ENCODE measurements at regions not wholly inside any gene's neighbourhood (a gene's known extent, or its start where the extent isn't known, plus 50 kb on each side); places are given as distances from the start of the nearest gene placed in this dataset.

- Mint-ChIP-seq H3K27me3 (ENCODE audit: low read depth in 3 of 3) (peaks cover 0 to 4% (median 1%) of the 10 kb centered on the region in 3 donors), H3K4me1 (peaks cover 0 to 6% of the 10 kb centered on the region in 2 donors), H3K27ac (no peak overlapping the region), H3K9me3 (peaks cover 0 to 6% (median 0%) of the 10 kb centered on the region in 6 donors), H3K4me3 (no peak overlapping the region), H3K36me3 (peaks cover 0 to 11% (median 4%) of the 10 kb centered on the region in 3 donors)
- no peak for DNase-seq
These were observed 1237.8 kb downstream of the SLITRK5 start for GRCh38 chr13:88908961-88909441.

DNA sequence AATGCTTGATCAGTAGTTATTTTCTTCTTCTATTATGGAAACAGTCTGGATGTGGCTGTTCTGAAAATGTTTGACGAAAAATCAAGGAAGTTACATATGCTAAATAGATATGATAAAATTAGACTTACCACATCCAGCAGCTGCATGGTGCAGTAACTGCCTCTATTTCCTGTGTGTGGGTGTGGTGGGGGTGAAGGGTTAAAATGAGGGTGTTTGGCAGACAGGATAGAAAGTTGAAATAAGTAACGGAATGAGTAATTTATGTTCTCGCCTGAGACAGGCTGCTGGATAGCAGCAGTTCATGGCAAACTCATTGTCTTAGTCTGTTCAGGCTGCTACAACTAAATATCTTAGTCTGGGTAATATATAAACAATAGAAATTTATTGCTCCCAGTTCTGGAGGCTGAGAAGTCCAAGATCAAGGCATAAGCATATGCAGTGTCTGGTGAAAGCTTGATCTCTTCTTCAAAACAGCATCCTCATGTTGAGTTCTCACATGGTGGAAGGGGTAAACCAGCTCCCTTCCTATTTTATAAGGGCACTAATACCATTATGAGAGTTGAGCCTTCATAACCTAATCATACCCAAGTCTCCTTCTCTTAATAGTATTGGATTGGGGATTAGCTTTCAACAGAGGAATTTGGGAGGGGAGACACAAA, 1248.9 kb downstream of the SLITRK5 start:
- peak; percentile 42 to 61 (median 58) for DNase-seq

GRCh38 chr13:88925954-88926353, 1254.8 kb downstream of the SLITRK5 start:
- peaks cover 0 to 2% (median under 1%) of the 10 kb centered on the region in 6 donors for H3K9me3 Mint-ChIP-seq
- H3K4me3 Mint-ChIP-seq, result no peak overlapping the region
- peaks cover 2 to 11% of the 10 kb centered on the region in 2 donors for H3K4me1 Mint-ChIP-seq
- H3K36me3 Mint-ChIP-seq, result peaks cover 0 to 4% (median 0%) of the 10 kb centered on the region in 3 donors
- no peak for DNase-seq
- H3K27me3 Mint-ChIP-seq (ENCODE audit: low read depth in 3 of 3), result no peaks in the 10 kb centered on the region
- no peak overlapping the region for H3K27ac Mint-ChIP-seq

More for the DNA sequence above, 1248.9 kb downstream of the SLITRK5 start:
- H3K27me3 Mint-ChIP-seq (ENCODE audit: low read depth in 3 of 3), result peaks cover 0 to 3% (median 1%) of the 10 kb centered on the region in 3 donors
- peak overlapping the region; percentile 55 to 71 (median 65) for H3K4me3 Mint-ChIP-seq
- H3K27ac Mint-ChIP-seq, result peak overlapping the region; percentile 23 to 81 (median 58)
- peaks cover 0 to 6% (median 0%) of the 10 kb centered on the region in 6 donors for H3K9me3 Mint-ChIP-seq
- peaks cover 0 to 8% (median 3%) of the 10 kb centered on the region in 3 donors for H3K36me3 Mint-ChIP-seq
- peaks cover 22 to 43% of the 10 kb centered on the region in 2 donors for H3K4me1 Mint-ChIP-seq

DNA sequence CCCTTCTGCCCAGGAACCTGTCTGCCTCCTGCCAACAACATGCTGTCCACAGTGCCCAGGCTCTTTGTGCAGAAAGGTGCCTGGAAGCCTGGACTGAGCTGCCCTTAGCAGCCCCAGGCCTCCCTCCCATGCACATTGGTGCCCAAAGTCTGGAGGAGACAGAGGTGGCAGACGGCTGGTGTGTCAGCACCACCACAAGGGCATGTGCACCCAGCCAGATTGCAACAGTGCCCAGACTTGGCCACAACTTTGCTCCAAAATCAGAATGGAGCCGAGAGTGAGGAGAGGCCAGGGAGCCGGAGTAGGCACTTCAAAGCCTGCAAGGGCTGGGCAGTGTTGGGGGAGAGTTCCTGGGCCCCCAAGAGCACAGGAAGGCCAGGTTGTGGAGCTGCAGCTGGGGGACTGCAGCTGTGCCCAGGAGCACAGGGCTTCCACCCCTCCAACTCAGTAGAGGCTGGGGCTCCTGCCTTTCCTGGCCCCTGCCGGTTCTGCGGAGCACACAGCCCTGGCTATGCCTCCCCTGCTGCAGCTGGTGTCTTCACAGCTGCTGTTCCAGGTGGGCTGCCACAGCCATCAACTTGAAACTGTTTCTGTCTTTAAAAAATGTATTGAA, 1255.8 kb downstream of the SLITRK5 start:
- H3K4me3 Mint-ChIP-seq, result no peak overlapping the region
- no peak for DNase-seq
- H3K27me3 Mint-ChIP-seq (ENCODE audit: low read depth in 3 of 3), result peaks cover 0 to 2% (median 0%) of the 10 kb centered on the region in 3 donors
- H3K36me3 Mint-ChIP-seq, result peaks cover 0 to 4% (median 0%) of the 10 kb centered on the region in 3 donors
- peaks cover 0 to 2% (median under 1%) of the 10 kb centered on the region in 6 donors for H3K9me3 Mint-ChIP-seq
- peaks cover 0 to under 1% of the 10 kb centered on the region in 2 donors for H3K4me1 Mint-ChIP-seq
- no peak overlapping the region for H3K27ac Mint-ChIP-seq

GRCh38 chr13:88932950-88933349, 1261.8 kb downstream of the SLITRK5 start:
- peak overlapping the region in 3 of 5 donors; percentile 3 to 46 (median 11) for H3K4me3 Mint-ChIP-seq
- peaks cover 10 to 18% of the 10 kb centered on the region in 2 donors for H3K4me1 Mint-ChIP-seq
- peaks cover 0 to 2% (median 1%) of the 10 kb centered on the region in 3 donors for H3K27me3 Mint-ChIP-seq (ENCODE audit: low read depth in 3 of 3)
- DNase-seq, result no peak
- no peak overlapping the region for H3K27ac Mint-ChIP-seq
- peaks cover 0 to 11% (median 0%) of the 10 kb centered on the region in 3 donors for H3K36me3 Mint-ChIP-seq
- H3K9me3 Mint-ChIP-seq, result no peaks in the 10 kb centered on the region

- Mint-ChIP-seq H3K9me3 (no peaks in the 10 kb centered on the region), H3K27ac (no peak overlapping the region), H3K27me3 (ENCODE audit: low read depth in 3 of 3) (no peaks in the 10 kb centered on the region), H3K4me3 (no peak overlapping the region), H3K36me3 (peaks cover 0 to 10% (median 0%) of the 10 kb centered on the region in 3 donors), H3K4me1 (peaks cover 8 to 14% of the 10 kb centered on the region in 2 donors)
- DNase-seq, result no peak
These were observed 1266.2 kb downstream of the SLITRK5 start for GRCh38 chr13:88937384-88937783.

- H3K27ac Mint-ChIP-seq, result no peak overlapping the region
- no peak overlapping the region for H3K4me3 Mint-ChIP-seq
- DNase-seq, result no peak
- H3K36me3 Mint-ChIP-seq, result peaks cover 0 to 12% (median 0%) of the 10 kb centered on the region in 3 donors
- H3K27me3 Mint-ChIP-seq (ENCODE audit: low read depth in 3 of 3), result no peaks in the 10 kb centered on the region
- H3K9me3 Mint-ChIP-seq, result peaks cover 0 to 4% (median 0%) of the 10 kb centered on the region in 6 donors
- no peaks in the 10 kb centered on the region for H3K4me1 Mint-ChIP-seq
These were observed 1274.6 kb downstream of the SLITRK5 start for GRCh38 chr13:88945793-88946192.

- no peak for DNase-seq
- Mint-ChIP-seq H3K27me3 (ENCODE audit: low read depth in 3 of 3) (no peaks in the 10 kb centered on the region), H3K27ac (no peak overlapping the region), H3K36me3 (peaks cover 0 to 7% (median 1%) of the 10 kb centered on the region in 3 donors), H3K9me3 (peaks cover 0 to 4% (median 0%) of the 10 kb centered on the region in 6 donors), H3K4me1 (no peaks in the 10 kb centered on the region), H3K4me3 (no peak overlapping the region)
These were observed 1277.3 kb downstream of the SLITRK5 start for GRCh38 chr13:88948501-88948900.

DNA sequence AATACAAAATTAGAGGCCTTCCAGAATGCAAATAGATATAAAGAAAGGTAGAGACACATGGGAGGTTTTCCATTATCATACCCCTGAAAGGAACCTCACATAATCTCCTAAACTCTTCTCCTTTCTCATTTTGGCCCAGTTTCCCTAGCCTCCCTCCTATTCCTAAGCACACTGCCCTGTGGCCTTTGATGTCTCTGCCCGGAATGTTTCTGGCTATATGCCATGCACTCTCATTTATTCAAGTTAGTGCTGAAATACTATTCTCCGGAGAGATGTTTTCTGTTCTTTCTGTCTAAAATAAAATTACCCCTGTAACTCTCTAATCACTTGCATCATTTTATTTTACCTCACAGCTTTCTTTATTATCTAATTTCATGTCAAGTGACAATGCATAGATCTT, 1287.7 kb downstream of the SLITRK5 start:
- Mint-ChIP-seq H3K4me3 (no peak overlapping the region), H3K27me3 (ENCODE audit: low read depth in 3 of 3) (no peaks in the 10 kb centered on the region), H3K9me3 (peaks cover 0 to 2% (median 0%) of the 10 kb centered on the region in 6 donors), H3K4me1 (peaks cover 0 to 3% of the 10 kb centered on the region in 2 donors), H3K36me3 (no peaks in the 10 kb centered on the region), H3K27ac (no peak overlapping the region)
- DNase-seq, result no peak

GRCh38 chr13:88976466-88976865, 1305.3 kb downstream of the SLITRK5 start:
- no peak for DNase-seq
- peaks cover 16 to 22% of the 10 kb centered on the region in 2 donors for H3K4me1 Mint-ChIP-seq
- H3K4me3 Mint-ChIP-seq, result no peak overlapping the region
- peak overlapping the region in 1 of 6 donors; percentile 46 for H3K27ac Mint-ChIP-seq
- no peaks in the 10 kb centered on the region for H3K27me3 Mint-ChIP-seq (ENCODE audit: low read depth in 3 of 3)
- peaks cover 0 to 5% (median 0%) of the 10 kb centered on the region in 6 donors for H3K9me3 Mint-ChIP-seq
- H3K36me3 Mint-ChIP-seq, result peaks cover 0 to 9% (median 3%) of the 10 kb centered on the region in 3 donors

- Mint-ChIP-seq H3K27me3 (ENCODE audit: low read depth in 3 of 3) (no peaks in the 10 kb centered on the region), H3K27ac (no peak overlapping the region), H3K36me3 (no peaks in the 10 kb centered on the region), H3K4me3 (no peak overlapping the region), H3K9me3 (peaks cover 0 to 1% (median 0%) of the 10 kb centered on the region in 6 donors), H3K4me1 (peaks cover 16 to 22% of the 10 kb centered on the region in 2 donors)
- no peak for DNase-seq
These were observed 1307.4 kb downstream of the SLITRK5 start for GRCh38 chr13:88978607-88979006.

- peak overlapping the region in 4 of 5 donors; percentile 26 to 62 (median 35) for H3K4me3 Mint-ChIP-seq
- peak overlapping the region in 4 of 6 donors; percentile 14 to 61 (median 36) for H3K27ac Mint-ChIP-seq
- no peaks in the 10 kb centered on the region for H3K27me3 Mint-ChIP-seq (ENCODE audit: low read depth in 3 of 3)
- H3K36me3 Mint-ChIP-seq, result no peaks in the 10 kb centered on the region
- H3K4me1 Mint-ChIP-seq, result peaks cover 16 to 22% of the 10 kb centered on the region in 2 donors
- H3K9me3 Mint-ChIP-seq, result peaks cover 0 to 1% (median 0%) of the 10 kb centered on the region in 6 donors
- DNase-seq, result peak; percentile 40 to 63 (median 55)
These were observed 1308.4 kb downstream of the SLITRK5 start for GRCh38 chr13:88979465-88980175.

DNA sequence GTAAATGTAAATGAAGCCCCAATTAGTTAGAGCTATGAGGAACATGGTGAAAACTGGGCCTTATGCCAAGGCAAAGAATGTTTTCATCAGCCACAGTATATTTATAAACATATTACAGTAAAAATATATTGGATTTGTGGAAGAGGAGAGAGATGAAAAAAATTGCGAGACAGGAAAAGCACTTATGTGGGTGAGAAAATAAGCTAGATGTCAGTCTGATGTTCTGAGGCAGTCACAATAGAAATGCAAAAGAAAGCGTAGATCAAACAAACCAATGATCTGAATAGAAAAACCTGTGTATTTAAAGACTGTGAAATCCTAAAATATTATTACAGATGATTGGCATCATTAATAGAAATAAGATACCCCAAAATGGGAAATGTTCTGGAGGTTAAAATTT, 1332.5 kb downstream of the SLITRK5 start:
- H3K4me3 Mint-ChIP-seq, result no peak overlapping the region
- H3K27me3 Mint-ChIP-seq (ENCODE audit: low read depth in 3 of 3), result peaks cover 0 to 3% (median 2%) of the 10 kb centered on the region in 3 donors

More for the DNA sequence above, 1332.5 kb downstream of the SLITRK5 start:
- Mint-ChIP-seq H3K9me3 (no peaks in the 10 kb centered on the region), H3K4me1 (peaks cover 0 to 8% of the 10 kb centered on the region in 2 donors), H3K27ac (no peak overlapping the region), H3K36me3 (no peaks in the 10 kb centered on the region)
- no peak for DNase-seq

All from immature natural killer cell (primary cell).